K562 (cell line): ENCODE measurements at regions not wholly inside any gene's neighbourhood (a gene's known extent, or its start where the extent isn't known, plus 50 kb on each side); places are given as distances from the start of the nearest gene placed in this dataset.

Experiments used
- ATAC-seq: fragments of 200-7000 bp; cut with Tn5 transposase; 3 replicates; pipeline ENCODE4 v1.9.1; 2020; ENCODE audit warnings: moderate library complexity
- BruUV-seq: library from RNA; stranded (reverse); fragments of 400-500 nt; replicated peaks from 2 replicates; lab custom pipeline; 2021; lab: Mats Ljungman, UMichigan
- CTCF ChIA-PET: fragments of 300-600 bp; formaldehyde crosslinking; extraction: SDS; loops from one replicate; lab custom pipeline; 2021; ENCODE audit warnings: low intra/inter-chr PET ratio; lab: Yijun Ruan, JAX
- POLR2A ChIA-PET: fragments of 300-600, 350-650 bp; sonication (Branson Sonifier 250); formaldehyde crosslinking; extraction: SDS; loops from one replicate; lab custom pipeline; 2021; ENCODE audit warnings: antibody characterized with exemption, inconsistent platforms; lab: Yijun Ruan, JAX
- DNase-seq, 4 experiments: peaks; one replicate each; pipeline versions ENCODE4 v3.0.0 to v3.0.0-alpha.2; 2011 to 2018; ENCODE audit warnings: low spot score in 3 of 4, mixed read lengths in 3 of 4; ENCODE audit errors: extremely low read depth in 1 of 4
- FAIRE-seq: peaks from 2 replicates; lab custom pipeline; 2011; peaks lifted over from hg19 to GRCh38; lab: Jason Lieb, UNC
- H2AFZ ChIP-seq: 2 replicates; pipeline ENCODE4 v1.6.0; 2011; ENCODE audit warnings: low read depth, low read length, control low read depth, inconsistent platforms
- H3K27ac ChIP-seq: fragments of 200-600 bp; 3 replicates; pipeline ENCODE4 v1.8.0; 2011; ENCODE audit warnings: low read depth, mild to moderate bottlenecking, control low read depth, inconsistent platforms, low read length, moderate library complexity, mixed read lengths; ENCODE audit errors: extremely low read depth
- H3K27me3 ChIP-seq, 2 experiments: fragments of 300-600 bp in 1 of 2; 2 replicates in 1 of 2; 3 replicates in 1 of 2; pipeline versions ENCODE4 v1.6.0 to v1.8.0; 2011; ENCODE audit warnings: inconsistent platforms in 2 of 2, low read length in 2 of 2, mild to moderate bottlenecking in 1 of 2, mixed read lengths in 1 of 2, moderate library complexity in 1 of 2; ENCODE audit not compliant: control insufficient read depth in 2 of 2, insufficient read depth in 2 of 2
- H3K36me3 ChIP-seq: fragments of 300-600 bp; 3 replicates; pipeline ENCODE4 v1.8.0; 2011; ENCODE audit warnings: mild to moderate bottlenecking, low read length, inconsistent platforms; ENCODE audit not compliant: control insufficient read depth, insufficient read depth
- H3K4me1 ChIP-seq, 2 experiments: fragments of 200-600 bp in 1 of 2; replicated peaks in 1 of 2; 2 replicates in 1 of 2; 3 replicates in 1 of 2; pipeline versions ENCODE4 v1.5.1 to v1.8.0; 2011; ENCODE audit warnings: inconsistent platforms in 2 of 2, low read length in 2 of 2, mild to moderate bottlenecking in 1 of 2, mixed read lengths in 1 of 2, moderate library complexity in 1 of 2; ENCODE audit not compliant: control insufficient read depth in 2 of 2, insufficient read depth in 2 of 2
- H3K4me2 ChIP-seq: 2 replicates; pipeline ENCODE4 v1.6.1; 2011; ENCODE audit warnings: low read length, control low read depth, inconsistent platforms, mixed read lengths; ENCODE audit not compliant: insufficient read depth
- H3K4me3 ChIP-seq: fragments of 200-600 bp; sonication (generic), shearing (Covaris generic); 2 replicates; pipeline ENCODE4 v1.5.1; 2016; ENCODE audit warnings: control low read depth, inconsistent platforms
- H3K79me2 ChIP-seq: fragments of 200-600 bp; 3 replicates; pipeline ENCODE4 v1.8.0; 2011; ENCODE audit warnings: low read length, inconsistent platforms; ENCODE audit not compliant: control insufficient read depth, insufficient read depth
- H3K9ac ChIP-seq, 2 experiments: 2 replicates each; pipeline versions ENCODE4 v1.6.0 to v1.6.1; 2011; ENCODE audit warnings: low read depth in 2 of 2, low read length in 2 of 2, control low read depth in 1 of 2, inconsistent platforms in 1 of 2, mild to moderate bottlenecking in 1 of 2, mixed read lengths in 1 of 2; ENCODE audit not compliant: insufficient read depth in 1 of 2
- H3K9me1 ChIP-seq: one replicate; pipeline ENCODE4 v1.6.0; 2011; ENCODE audit warnings: inconsistent platforms, mild to moderate bottlenecking, low read length, moderate library complexity; ENCODE audit not compliant: control insufficient read depth, insufficient read depth
- H3K9me3 ChIP-seq: replicated peaks from 2 replicates; pipeline ENCODE4 v1.5.1; 2011; ENCODE audit warnings: low read depth, low read length, inconsistent platforms; ENCODE audit not compliant: control insufficient read depth, insufficient read depth
- H4K20me1 ChIP-seq: replicated peaks from 2 replicates; pipeline ENCODE4 v1.6.1; 2011; ENCODE audit warnings: low read length, inconsistent platforms, mixed read lengths; ENCODE audit not compliant: control insufficient read depth, insufficient read depth
- BMI1 ChIP-seq: fragments of 150-350 bp; IDR thresholded peaks from 2 replicates; pipeline ENCODE4 v1.6.1; 2014; ENCODE audit warnings: low read length
- CHCHD3 ChIP-seq: fragments of 250-450 bp; sonication (Bioruptor Pico); IDR thresholded peaks from 2 replicates; pipeline ENCODE4 v2.1.2; 2022; ENCODE audit warnings: mild to moderate bottlenecking
- CREM ChIP-seq: IDR thresholded peaks from 2 replicates; pipeline ENCODE4 v1.6.1; 2014; ENCODE audit warnings: antibody characterized with exemption, low read depth
- DDX20 ChIP-seq: fragments of 450-650 bp; IDR thresholded peaks from 2 replicates; pipeline ENCODE4 v1.6.1; 2016; ENCODE audit warnings: missing genetic modification characterization, low read depth, mild to moderate bottlenecking, missing compliant biosample characterization, moderate library complexity
- ELF2 ChIP-seq: fragments of 250-450 bp; sonication (Bioruptor Pico); IDR thresholded peaks from 2 replicates; pipeline ENCODE4 v1.5.0; 2021; ENCODE audit warnings: mild to moderate bottlenecking
- GTF2A2 ChIP-seq: IDR thresholded peaks from 2 replicates; pipeline ENCODE4 v1.6.1; 2016; ENCODE audit warnings: mild to moderate bottlenecking, missing genetic modification characterization, missing compliant biosample characterization
- HBP1 ChIP-seq: fragments of 450-650 bp; formaldehyde crosslinking; IDR thresholded peaks from 2 replicates; pipeline ENCODE4 v1.4.0; 2022; ENCODE audit warnings: missing genetic modification characterization
- JUND ChIP-seq, 2 experiments: IDR thresholded peaks; 2 replicates in 1 of 2; 3 replicates in 1 of 2; pipeline ENCODE4 v1.6.1; 2011; ENCODE audit warnings: borderline replicate concordance in 2 of 2, low read depth in 2 of 2, low read length in 2 of 2, improper control_type of control experiment in 1 of 2, missing biosample characterization in 1 of 2, missing genetic modification characterization in 1 of 2, missing genetic modification reagents in 1 of 2
- KLF1 ChIP-seq: fragments of 450-650 bp; IDR thresholded peaks from 2 replicates; pipeline ENCODE4 v1.6.1; 2016; ENCODE audit warnings: missing genetic modification characterization, missing compliant biosample characterization
- MTA2 ChIP-seq: fragments of 450-650 bp; IDR thresholded peaks from 2 replicates; pipeline ENCODE4 v1.6.1; 2016; ENCODE audit warnings: low read depth
- PRPF4 ChIP-seq: fragments of 200-400 bp; formaldehyde crosslinking; IDR thresholded peaks from one replicate; pipeline ENCODE4 v1.6.1; 2017; ENCODE audit warnings: low read length, low read depth, mild to moderate bottlenecking; ENCODE audit not compliant: insufficient read depth, poor library complexity, severe bottlenecking
- RFX5 ChIP-seq: IDR thresholded peaks from 2 replicates; pipeline ENCODE4 v1.6.1; 2011; ENCODE audit warnings: low read depth, mild to moderate bottlenecking, improper control_type of control experiment, low read length
- TAL1 ChIP-seq: fragments of 450-650 bp; IDR thresholded peaks from 2 replicates; pipeline ENCODE4 v1.6.1; 2016; ENCODE audit warnings: mild to moderate bottlenecking
- ZNF274 ChIP-seq: IDR thresholded peaks from 2 replicates; pipeline ENCODE4 v1.6.1; 2011; ENCODE audit warnings: low read depth, mild to moderate bottlenecking, low read length, moderate library complexity, borderline replicate concordance
- ZNF436 ChIP-seq: fragments of 250-450, 450-650 bp; sonication (Bioruptor Pico); formaldehyde crosslinking; IDR thresholded peaks from 2 replicates; pipeline ENCODE4 v1.7.0; 2020; ENCODE audit warnings: mild to moderate bottlenecking
- ZNF780A ChIP-seq: fragments of 250-450 bp; sonication (Bioruptor Pico); IDR thresholded peaks from 2 replicates; pipeline ENCODE4 v1.5.0; 2021; ENCODE audit warnings: mild to moderate bottlenecking
- WGBS: fragments of 100-300 bp; shearing (Covaris generic); methylation state at CpG from one replicate; pipeline ENCODE4 v1.1.6; 2016; ENCODE audit warnings: low coverage, mixed read lengths; ENCODE audit not compliant: insufficient coverage; ENCODE audit errors: missing lambda C conversion rate; 5-methylcytosine and 5-hydroxymethylcytosine counted together
- in situ Hi-C: fragments of 300-500 bp; cut with MboI; formaldehyde crosslinking; loops from 4 replicates; pipeline ENCODE4 v1.15.0; 2018; ENCODE audit warnings: inconsistent platforms, mixed read lengths
- intact Hi-C: fragments of 100-400 bp; cut with micrococcal nuclease; formaldehyde crosslinking; loops from 2 replicates; pipeline ENCODE4 v1.14.2; 2022
- TF ChIP-seq, protein P1 (sequence below): sonication (generic); formaldehyde crosslinking; IDR thresholded peaks from 2 replicates; pipeline ENCODE4 v1.8.1; 2023; ENCODE audit warnings: mild to moderate bottlenecking, missing genetic modification reagents, moderate library complexity

- no peak for FAIRE-seq
- Histone ChIP-seq H3K4me2 (no peak overlapping the region), H3K27ac (no peak overlapping the region)
These were observed 201.0 kb upstream of the BCL6 start for GRCh38 chr3:187946163-187946691.

DNA sequence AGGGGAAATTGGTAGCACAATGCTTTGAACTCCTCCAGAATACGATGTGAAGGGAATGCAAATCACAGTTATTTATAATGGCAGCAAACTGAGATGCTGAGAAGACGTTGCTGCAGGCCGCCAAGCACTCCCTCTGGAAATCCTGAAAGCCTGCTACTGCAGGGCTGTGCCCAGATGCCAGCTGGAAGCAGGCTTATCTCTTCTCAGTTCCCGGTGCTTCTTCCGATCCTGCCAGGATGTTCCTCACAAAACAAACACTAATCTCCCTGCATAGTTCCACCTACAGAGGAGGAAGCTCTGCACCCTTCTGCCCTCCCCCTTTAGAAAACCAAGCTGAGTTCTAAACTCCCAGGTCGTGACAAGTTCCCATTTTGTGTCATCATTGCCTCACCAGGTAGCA lies 201.7 kb upstream of the BCL6 start:
- Histone ChIP-seq H4K20me1 (no peaks in the 10 kb centered on the region), H3K9ac (no peak overlapping the region), H3K4me3 (no peak overlapping the region), H3K4me2 (no peak overlapping the region), H3K9me3 (no peaks in the 10 kb centered on the region), H3K27me3 (peaks cover 2 to 22% of the 10 kb centered on the region in 2 experiments; a peak in 4 of 5 replicates), H3K36me3 (no peaks in the 10 kb centered on the region), H2AFZ (no peak overlapping the region), H3K79me2 (no peaks in the 10 kb centered on the region), H3K27ac (no peak overlapping the region), H3K4me1 (peaks cover 0 to 5% of the 10 kb centered on the region in 2 experiments; a peak in 2 of 5 replicates), H3K9me1 (no peaks in the 10 kb centered on the region)
- ChIA-PET CTCF (no interaction called here), POLR2A (no interaction called here)
- WGBS = 1% methylated on average over 6 of the region's 6 CpGs
- FAIRE-seq (no peak), ATAC-seq (no peak), DNase-seq (no peak)
- BruUV-seq = no TSS peak
- in situ Hi-C loops (no loop called here), intact Hi-C loops (no loop called here)
- TF ChIP-seq HBP1 (CRISPR knock-in tag) = no peak
- TF ChIP-seq GTF2A2 (tag) = no peak
- TF ChIP-seq ELF2 (CRISPR knock-in tag) = no peak
- TF ChIP-seq RFX5 = no peak
- no peak for TF ChIP-seq MTA2
- TF ChIP-seq BMI1 = no peak
- no peak for TF ChIP-seq CREM
- no peak for TF ChIP-seq PRPF4
- TF ChIP-seq ZNF436 = no peak
- no peak for TF ChIP-seq DDX20
- no peak for TF ChIP-seq CHCHD3 (CRISPR knock-in tag)
- TF ChIP-seq JUND (IDR thresholded peaks at IDR 0.05; ENCODE audit: borderline replicate concordance, low read depth, low read length) = no peak
- no peak for TF ChIP-seq JUND (tag; IDR thresholded peaks at IDR 0.05; ENCODE audit: borderline replicate concordance, low read depth, low read length)

More at GRCh38 chr3:187946163-187946691, 201.0 kb upstream of the BCL6 start:
- Histone ChIP-seq H3K4me1 (no peaks in the 10 kb centered on the region), H3K36me3 (no peaks in the 10 kb centered on the region), H3K4me3 (no peak overlapping the region), H3K9ac (no peak overlapping the region), H3K27me3 (peaks cover 2 to 22% of the 10 kb centered on the region in 2 experiments; a peak in 4 of 5 replicates), H3K9me1 (no peaks in the 10 kb centered on the region), H4K20me1 (no peaks in the 10 kb centered on the region), H3K79me2 (no peaks in the 10 kb centered on the region), H3K9me3 (no peaks in the 10 kb centered on the region), H2AFZ (no peak overlapping the region)
- intact Hi-C loops (no loop called here), in situ Hi-C loops (no loop called here)
- TF ChIP-seq ZNF780A (CRISPR knock-in tag) = no peak
- no peak for TF ChIP-seq ZNF274
- TF ChIP-seq, protein P1, sequence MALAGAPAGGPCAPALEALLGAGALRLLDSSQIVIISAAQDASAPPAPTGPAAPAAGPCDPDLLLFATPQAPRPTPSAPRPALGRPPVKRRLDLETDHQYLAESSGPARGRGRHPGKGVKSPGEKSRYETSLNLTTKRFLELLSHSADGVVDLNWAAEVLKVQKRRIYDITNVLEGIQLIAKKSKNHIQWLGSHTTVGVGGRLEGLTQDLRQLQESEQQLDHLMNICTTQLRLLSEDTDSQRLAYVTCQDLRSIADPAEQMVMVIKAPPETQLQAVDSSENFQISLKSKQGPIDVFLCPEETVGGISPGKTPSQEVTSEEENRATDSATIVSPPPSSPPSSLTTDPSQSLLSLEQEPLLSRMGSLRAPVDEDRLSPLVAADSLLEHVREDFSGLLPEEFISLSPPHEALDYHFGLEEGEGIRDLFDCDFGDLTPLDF = no peak
- no peak for TF ChIP-seq TAL1
- TF ChIP-seq RFX5 = no peak
- no peak for TF ChIP-seq KLF1 (tag)
- BruUV-seq = no TSS peak
- CTCF ChIA-PET = no interaction called here
- ATAC-seq = no peak
- DNase-seq = no peak
- POLR2A ChIA-PET = no interaction called here
- WGBS = 2% methylated on average over 4 of the region's 4 CpGs
